GM23338 (cell line): ENCODE measurements at regions not wholly inside any gene's neighbourhood (a gene's known extent, or its start where the extent isn't known, plus 50 kb on each side); places are given as distances from the start of the nearest gene placed in this dataset.

Experiments used
- ATAC-seq: fragments of 200-7000 bp; cut with Tn5 transposase; 3 replicates; pipeline ENCODE4 v1.9.1; 2020
- DNase-seq: peaks from one replicate; pipeline ENCODE4 v3.0.0-alpha.2; 2015; ENCODE audit warnings: low spot score
- H2AFZ ChIP-seq: fragments of 200-600 bp; sonication (generic); 2 replicates; pipeline ENCODE4 v1.8.0; 2016; ENCODE audit warnings: antibody characterized with exemption, mild to moderate bottlenecking, moderate library complexity
- H3F3A ChIP-seq: fragments of 200-600 bp; sonication (generic); replicated peaks from 2 replicates; pipeline ENCODE4 v1.8.0; 2017; ENCODE audit warnings: antibody characterized with exemption, mixed run types, low read depth
- H3K27ac ChIP-seq: fragments of 200-600 bp; sonication (generic); 2 replicates; pipeline ENCODE4 v1.6.1; 2016; ENCODE audit warnings: low read depth
- H3K27me3 ChIP-seq: fragments of 200-600 bp; sonication (generic); 2 replicates; pipeline ENCODE4 v1.8.0; 2016; ENCODE audit warnings: mild to moderate bottlenecking, mixed run types, moderate library complexity; ENCODE audit not compliant: insufficient read depth
- H3K36me3 ChIP-seq: fragments of 200-600 bp; sonication (generic); 2 replicates; pipeline ENCODE4 v1.8.0; 2016; ENCODE audit warnings: mild to moderate bottlenecking; ENCODE audit not compliant: insufficient read depth
- H3K4me1 ChIP-seq: fragments of 200-600 bp; sonication (generic); 2 replicates; pipeline ENCODE4 v1.8.0; 2016; ENCODE audit warnings: mild to moderate bottlenecking, moderate library complexity; ENCODE audit not compliant: insufficient read depth
- H3K4me2 ChIP-seq: fragments of 200-600 bp; sonication (generic); 2 replicates; pipeline ENCODE4 v1.7.1; 2017; ENCODE audit warnings: mixed run types
- H3K4me3 ChIP-seq: fragments of 200-600 bp; sonication (generic); 2 replicates; pipeline ENCODE4 v1.6.1; 2016; ENCODE audit warnings: mixed run types
- H3K79me2 ChIP-seq: fragments of 200-600 bp; sonication (generic); replicated peaks from 2 replicates; pipeline ENCODE4 v1.8.0; 2017; ENCODE audit warnings: mild to moderate bottlenecking; ENCODE audit not compliant: insufficient read depth
- H3K9me2 ChIP-seq: fragments of 200-600 bp; sonication (generic); 2 replicates; pipeline ENCODE4 v1.8.0; 2017; ENCODE audit not compliant: insufficient read depth
- H4K20me1 ChIP-seq: fragments of 200-600 bp; sonication (generic); replicated peaks from 2 replicates; pipeline ENCODE4 v1.8.0; 2017; ENCODE audit warnings: mild to moderate bottlenecking; ENCODE audit not compliant: insufficient read depth
- H3K27ac Mint-ChIP-seq: 2 replicates; pipeline ENCODE4 v1.8.0; 2020; ENCODE audit warnings: inconsistent platforms, mild to moderate bottlenecking, moderate library complexity, mixed read lengths
- H3K27me3 Mint-ChIP-seq: 3 replicates; pipeline ENCODE4 v1.8.0; 2022; ENCODE audit warnings: low read depth, mild to moderate bottlenecking, moderate library complexity, mixed read lengths, inconsistent platforms; ENCODE audit not compliant: insufficient read depth, poor library complexity
- H3K36me3 Mint-ChIP-seq: 3 replicates; pipeline ENCODE4 v1.8.0; 2021; ENCODE audit warnings: low read depth, mild to moderate bottlenecking, inconsistent platforms, moderate library complexity, mixed read lengths
- H3K4me1 Mint-ChIP-seq: 3 replicates; pipeline ENCODE4 v1.8.0; 2020; ENCODE audit warnings: mild to moderate bottlenecking, inconsistent platforms, mixed read lengths
- H3K4me3 Mint-ChIP-seq: 3 replicates; pipeline ENCODE4 v1.8.0; 2021; ENCODE audit warnings: moderate library complexity, mild to moderate bottlenecking, inconsistent platforms, mixed read lengths
- H3K9me3 Mint-ChIP-seq: 3 replicates; pipeline ENCODE4 v1.8.0; 2020; ENCODE audit warnings: moderate library complexity, mild to moderate bottlenecking, inconsistent platforms, mixed read lengths
- EZH2phosphoT487 ChIP-seq: fragments of 200-600 bp; sonication (generic); IDR thresholded peaks from one replicate; pipeline ENCODE4 v1.8.1; 2018; ENCODE audit warnings: antibody characterized with exemption; ENCODE audit not compliant: unreplicated experiment
- JUNB ChIP-seq: IDR thresholded peaks from one replicate; pipeline ENCODE4 v1.6.1; 2016; ENCODE audit warnings: antibody characterized with exemption; ENCODE audit not compliant: unreplicated experiment
- NANOG ChIP-seq: IDR thresholded peaks from 2 replicates; pipeline ENCODE4 v1.6.1; 2016; ENCODE audit warnings: antibody characterized with exemption, borderline replicate concordance
- STAT1 ChIP-seq: IDR thresholded peaks from one replicate; pipeline ENCODE4 v1.6.1; 2016; ENCODE audit warnings: antibody characterized with exemption; ENCODE audit not compliant: unreplicated experiment
- ZNF114 ChIP-seq: fragments of 250-450 bp; sonication (Bioruptor Pico); IDR thresholded peaks from 2 replicates; pipeline ENCODE4 v1.5.0; 2020; ENCODE audit warnings: mild to moderate bottlenecking, moderate library complexity
- TF ChIP-seq, protein P1 (sequence below): IDR thresholded peaks from 2 replicates; pipeline ENCODE4 v1.6.1; 2016; ENCODE audit warnings: antibody characterized with exemption
- TF ChIP-seq, protein P2 (sequence below): IDR thresholded peaks from one replicate; pipeline ENCODE4 v1.6.1; 2018; ENCODE audit warnings: antibody characterized with exemption; ENCODE audit not compliant: unreplicated experiment
- TF ChIP-seq, protein P3 (sequence below): fragments of 250-450 bp; sonication (Bioruptor Pico); IDR thresholded peaks from 2 replicates; pipeline ENCODE4 v1.5.0; 2020; ENCODE audit warnings: mild to moderate bottlenecking, moderate library complexity

DNA sequence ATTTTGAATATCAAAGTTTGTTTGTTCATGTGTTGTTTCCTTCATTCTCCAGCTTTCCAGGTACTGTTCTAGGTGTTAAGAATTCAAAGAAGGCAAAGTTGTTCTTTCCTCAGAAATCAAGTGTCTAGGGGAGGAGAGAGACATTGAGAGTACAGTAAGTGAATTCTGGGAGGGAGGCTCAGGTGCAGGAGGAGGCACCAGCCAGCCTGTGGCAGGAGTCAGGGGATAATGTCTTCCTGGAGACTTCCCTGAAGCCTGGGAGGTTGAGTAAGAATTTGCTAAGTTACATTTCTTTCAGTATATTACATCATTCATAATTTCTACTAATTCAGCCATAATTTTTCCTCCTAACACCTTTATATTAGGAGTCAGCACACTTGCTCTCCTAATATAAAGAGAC lies 462.1 kb downstream of the TDRD15 start (continued):
- TF ChIP-seq ZNF114 (no peak), NANOG (no peak), JUNB (no peak)

DNA sequence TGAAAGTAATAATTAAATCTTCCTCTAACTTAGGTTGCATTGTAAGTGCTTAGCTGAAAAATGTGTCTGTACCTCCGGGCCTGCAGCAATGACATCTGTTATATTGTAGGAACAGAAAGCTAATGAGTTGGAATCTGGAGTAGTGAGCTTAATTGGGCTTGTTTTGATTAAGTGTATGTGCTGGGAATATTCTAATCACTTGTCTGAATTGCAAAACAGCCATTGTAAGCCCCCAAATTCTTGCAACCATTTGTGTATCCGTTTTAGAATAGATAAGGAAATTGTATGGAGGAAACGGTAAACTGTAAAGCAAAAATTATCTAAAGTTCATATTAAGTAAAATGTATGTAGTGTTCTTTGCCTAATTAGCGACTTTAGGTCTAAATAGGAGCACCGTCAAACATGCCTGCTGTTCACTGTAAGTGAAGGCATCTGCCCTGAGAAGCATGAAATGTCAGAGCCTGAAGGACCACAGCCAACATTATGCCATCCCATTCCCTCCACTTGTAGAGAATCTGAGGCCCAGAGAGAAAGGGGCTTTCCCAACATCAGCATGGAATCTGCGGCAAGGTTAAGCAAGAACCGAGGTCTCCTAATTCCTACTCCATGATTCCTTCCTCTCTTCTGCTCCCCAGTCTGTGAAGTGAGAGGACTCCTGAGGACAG lies 466.4 kb downstream of the TDRD15 start:
- Mint-ChIP-seq H3K27ac (no peak overlapping the region), H3K4me1 (peaks cover 9% of the 10 kb centered on the region), H3K27me3 (no peaks in the 10 kb centered on the region), H3K36me3 (no peaks in the 10 kb centered on the region), H3K9me3 (no peaks in the 10 kb centered on the region), H3K4me3 (no peak overlapping the region)
- no peak for ATAC-seq
- Histone ChIP-seq H3F3A (no peaks in the 10 kb centered on the region), H3K36me3 (no peaks in the 10 kb centered on the region), H3K27ac (no peak overlapping the region), H2AFZ (no peak overlapping the region), H3K9me2 (no peaks in the 10 kb centered on the region), H3K79me2 (no peaks in the 10 kb centered on the region), H3K4me1 (0 out of 2 replicates have a peak, but pooled peaks cover 4% of the 10 kb centered on the region), H3K4me3 (no peak overlapping the region), H4K20me1 (no peaks in the 10 kb centered on the region), H3K27me3 (no peaks in the 10 kb centered on the region), H3K4me2 (no peak overlapping the region)
- DNase-seq, result no peak
- TF ChIP-seq, protein P1, sequence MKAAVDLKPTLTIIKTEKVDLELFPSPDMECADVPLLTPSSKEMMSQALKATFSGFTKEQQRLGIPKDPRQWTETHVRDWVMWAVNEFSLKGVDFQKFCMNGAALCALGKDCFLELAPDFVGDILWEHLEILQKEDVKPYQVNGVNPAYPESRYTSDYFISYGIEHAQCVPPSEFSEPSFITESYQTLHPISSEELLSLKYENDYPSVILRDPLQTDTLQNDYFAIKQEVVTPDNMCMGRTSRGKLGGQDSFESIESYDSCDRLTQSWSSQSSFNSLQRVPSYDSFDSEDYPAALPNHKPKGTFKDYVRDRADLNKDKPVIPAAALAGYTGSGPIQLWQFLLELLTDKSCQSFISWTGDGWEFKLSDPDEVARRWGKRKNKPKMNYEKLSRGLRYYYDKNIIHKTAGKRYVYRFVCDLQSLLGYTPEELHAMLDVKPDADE, result no peak
- no peak for TF ChIP-seq EZH2phosphoT487
- TF ChIP-seq STAT1, result no peak

DNA sequence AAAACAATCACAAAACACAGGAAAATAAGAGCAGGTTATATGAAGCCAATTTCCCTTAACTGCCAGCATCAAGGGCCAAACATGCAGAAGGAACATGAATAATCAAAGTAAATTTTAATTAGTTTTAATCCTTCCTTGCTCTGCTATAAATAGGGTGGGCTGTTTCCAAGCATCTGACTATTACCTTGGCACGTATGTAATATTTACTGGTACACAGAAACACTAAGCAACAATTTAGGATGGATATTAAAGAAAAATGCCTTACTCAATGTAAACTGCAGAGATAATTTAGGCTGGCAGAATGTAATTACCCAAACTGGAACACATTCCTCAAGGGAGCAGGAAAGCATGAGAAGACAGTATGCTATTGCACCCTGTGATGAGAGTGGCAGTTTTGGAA lies 468.2 kb downstream of the TDRD15 start:
- Histone ChIP-seq H3K27ac (no peak overlapping the region), H3F3A (no peaks in the 10 kb centered on the region), H3K27me3 (no peaks in the 10 kb centered on the region), H4K20me1 (no peaks in the 10 kb centered on the region), H3K9me2 (no peaks in the 10 kb centered on the region), H3K4me3 (no peak overlapping the region), H3K79me2 (no peaks in the 10 kb centered on the region), H3K4me1 (no peaks in the 10 kb centered on the region), H3K36me3 (no peaks in the 10 kb centered on the region), H3K4me2 (no peak overlapping the region), H2AFZ (no peak overlapping the region)
- ATAC-seq, result no peak
- H3K27me3 Mint-ChIP-seq, result no peaks in the 10 kb centered on the region
- peaks cover 9% of the 10 kb centered on the region; the same call in 2 of the 3 replicates for H3K9me3 Mint-ChIP-seq
- no peak overlapping the region for H3K4me3 Mint-ChIP-seq
- DNase-seq, result no peak
- H3K27ac Mint-ChIP-seq, result no peak overlapping the region
- peaks cover 3% of the 10 kb centered on the region; the same call in 2 of the 3 replicates for H3K36me3 Mint-ChIP-seq
- no peaks in the 10 kb centered on the region for H3K4me1 Mint-ChIP-seq
- TF ChIP-seq, protein P2, sequence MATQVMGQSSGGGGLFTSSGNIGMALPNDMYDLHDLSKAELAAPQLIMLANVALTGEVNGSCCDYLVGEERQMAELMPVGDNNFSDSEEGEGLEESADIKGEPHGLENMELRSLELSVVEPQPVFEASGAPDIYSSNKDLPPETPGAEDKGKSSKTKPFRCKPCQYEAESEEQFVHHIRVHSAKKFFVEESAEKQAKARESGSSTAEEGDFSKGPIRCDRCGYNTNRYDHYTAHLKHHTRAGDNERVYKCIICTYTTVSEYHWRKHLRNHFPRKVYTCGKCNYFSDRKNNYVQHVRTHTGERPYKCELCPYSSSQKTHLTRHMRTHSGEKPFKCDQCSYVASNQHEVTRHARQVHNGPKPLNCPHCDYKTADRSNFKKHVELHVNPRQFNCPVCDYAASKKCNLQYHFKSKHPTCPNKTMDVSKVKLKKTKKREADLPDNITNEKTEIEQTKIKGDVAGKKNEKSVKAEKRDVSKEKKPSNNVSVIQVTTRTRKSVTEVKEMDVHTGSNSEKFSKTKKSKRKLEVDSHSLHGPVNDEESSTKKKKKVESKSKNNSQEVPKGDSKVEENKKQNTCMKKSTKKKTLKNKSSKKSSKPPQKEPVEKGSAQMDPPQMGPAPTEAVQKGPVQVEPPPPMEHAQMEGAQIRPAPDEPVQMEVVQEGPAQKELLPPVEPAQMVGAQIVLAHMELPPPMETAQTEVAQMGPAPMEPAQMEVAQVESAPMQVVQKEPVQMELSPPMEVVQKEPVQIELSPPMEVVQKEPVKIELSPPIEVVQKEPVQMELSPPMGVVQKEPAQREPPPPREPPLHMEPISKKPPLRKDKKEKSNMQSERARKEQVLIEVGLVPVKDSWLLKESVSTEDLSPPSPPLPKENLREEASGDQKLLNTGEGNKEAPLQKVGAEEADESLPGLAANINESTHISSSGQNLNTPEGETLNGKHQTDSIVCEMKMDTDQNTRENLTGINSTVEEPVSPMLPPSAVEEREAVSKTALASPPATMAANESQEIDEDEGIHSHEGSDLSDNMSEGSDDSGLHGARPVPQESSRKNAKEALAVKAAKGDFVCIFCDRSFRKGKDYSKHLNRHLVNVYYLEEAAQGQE, result no peak
- TF ChIP-seq JUNB, result no peak
- TF ChIP-seq EZH2phosphoT487, result no peak
- TF ChIP-seq, protein P3, sequence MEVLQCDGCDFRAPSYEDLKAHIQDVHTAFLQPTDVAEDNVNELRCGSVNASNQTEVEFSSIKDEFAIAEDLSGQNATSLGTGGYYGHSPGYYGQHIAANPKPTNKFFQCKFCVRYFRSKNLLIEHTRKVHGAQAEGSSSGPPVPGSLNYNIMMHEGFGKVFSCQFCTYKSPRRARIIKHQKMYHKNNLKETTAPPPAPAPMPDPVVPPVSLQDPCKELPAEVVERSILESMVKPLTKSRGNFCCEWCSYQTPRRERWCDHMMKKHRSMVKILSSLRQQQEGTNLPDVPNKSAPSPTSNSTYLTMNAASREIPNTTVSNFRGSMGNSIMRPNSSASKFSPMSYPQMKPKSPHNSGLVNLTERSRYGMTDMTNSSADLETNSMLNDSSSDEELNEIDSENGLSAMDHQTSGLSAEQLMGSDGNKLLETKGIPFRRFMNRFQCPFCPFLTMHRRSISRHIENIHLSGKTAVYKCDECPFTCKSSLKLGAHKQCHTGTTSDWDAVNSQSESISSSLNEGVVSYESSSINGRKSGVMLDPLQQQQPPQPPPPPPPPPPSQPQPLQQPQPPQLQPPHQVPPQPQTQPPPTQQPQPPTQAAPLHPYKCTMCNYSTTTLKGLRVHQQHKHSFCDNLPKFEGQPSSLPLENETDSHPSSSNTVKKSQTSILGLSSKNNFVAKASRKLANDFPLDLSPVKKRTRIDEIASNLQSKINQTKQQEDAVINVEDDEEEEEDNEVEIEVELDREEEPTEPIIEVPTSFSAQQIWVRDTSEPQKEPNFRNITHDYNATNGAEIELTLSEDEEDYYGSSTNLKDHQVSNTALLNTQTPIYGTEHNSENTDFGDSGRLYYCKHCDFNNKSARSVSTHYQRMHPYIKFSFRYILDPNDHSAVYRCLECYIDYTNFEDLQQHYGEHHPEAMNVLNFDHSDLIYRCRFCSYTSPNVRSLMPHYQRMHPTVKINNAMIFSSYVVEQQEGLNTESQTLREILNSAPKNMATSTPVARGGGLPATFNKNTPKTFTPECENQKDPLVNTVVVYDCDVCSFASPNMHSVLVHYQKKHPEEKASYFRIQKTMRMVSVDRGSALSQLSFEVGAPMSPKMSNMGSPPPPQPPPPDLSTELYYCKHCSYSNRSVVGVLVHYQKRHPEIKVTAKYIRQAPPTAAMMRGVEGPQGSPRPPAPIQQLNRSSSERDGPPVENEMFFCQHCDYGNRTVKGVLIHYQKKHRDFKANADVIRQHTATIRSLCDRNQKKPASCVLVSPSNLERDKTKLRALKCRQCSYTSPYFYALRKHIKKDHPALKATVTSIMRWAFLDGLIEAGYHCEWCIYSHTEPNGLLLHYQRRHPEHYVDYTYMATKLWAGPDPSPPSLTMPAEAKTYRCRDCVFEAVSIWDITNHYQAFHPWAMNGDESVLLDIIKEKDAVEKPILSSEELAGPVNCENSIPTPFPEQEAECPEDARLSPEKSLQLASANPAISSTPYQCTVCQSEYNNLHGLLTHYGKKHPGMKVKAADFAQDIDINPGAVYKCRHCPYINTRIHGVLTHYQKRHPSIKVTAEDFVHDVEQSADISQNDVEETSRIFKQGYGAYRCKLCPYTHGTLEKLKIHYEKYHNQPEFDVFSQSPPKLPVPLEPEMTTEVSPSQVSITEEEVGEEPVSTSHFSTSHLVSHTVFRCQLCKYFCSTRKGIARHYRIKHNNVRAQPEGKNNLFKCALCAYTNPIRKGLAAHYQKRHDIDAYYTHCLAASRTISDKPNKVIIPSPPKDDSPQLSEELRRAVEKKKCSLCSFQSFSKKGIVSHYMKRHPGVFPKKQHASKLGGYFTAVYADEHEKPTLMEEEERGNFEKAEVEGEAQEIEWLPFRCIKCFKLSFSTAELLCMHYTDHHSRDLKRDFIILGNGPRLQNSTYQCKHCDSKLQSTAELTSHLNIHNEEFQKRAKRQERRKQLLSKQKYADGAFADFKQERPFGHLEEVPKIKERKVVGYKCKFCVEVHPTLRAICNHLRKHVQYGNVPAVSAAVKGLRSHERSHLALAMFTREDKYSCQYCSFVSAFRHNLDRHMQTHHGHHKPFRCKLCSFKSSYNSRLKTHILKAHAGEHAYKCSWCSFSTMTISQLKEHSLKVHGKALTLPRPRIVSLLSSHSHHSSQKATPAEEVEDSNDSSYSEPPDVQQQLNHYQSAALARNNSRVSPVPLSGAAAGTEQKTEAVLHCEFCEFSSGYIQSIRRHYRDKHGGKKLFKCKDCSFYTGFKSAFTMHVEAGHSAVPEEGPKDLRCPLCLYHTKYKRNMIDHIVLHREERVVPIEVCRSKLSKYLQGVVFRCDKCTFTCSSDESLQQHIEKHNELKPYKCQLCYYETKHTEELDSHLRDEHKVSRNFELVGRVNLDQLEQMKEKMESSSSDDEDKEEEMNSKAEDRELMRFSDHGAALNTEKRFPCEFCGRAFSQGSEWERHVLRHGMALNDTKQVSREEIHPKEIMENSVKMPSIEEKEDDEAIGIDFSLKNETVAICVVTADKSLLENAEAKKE (CRISPR knock-in tag), result no peak
- TF ChIP-seq, protein P1, result no peak
